HG03139 (cell line): ENCODE measurements at regions not wholly inside any gene's neighbourhood (a gene's known extent, or its start where the extent isn't known, plus 50 kb on each side); places are given as distances from the start of the nearest gene placed in this dataset.

Experiments used
- ATAC-seq: cut with Tn5 transposase; IDR thresholded peaks from one replicate; pipeline ENCODE4 v1.9.1; 2021; ENCODE audit not compliant: unreplicated experiment

GRCh38 chr9:13990994-13991393, 322.9 kb downstream of the NFIB start:
- ATAC-seq = no peak

GRCh38 chr9:13990331-13990730, 323.6 kb downstream of the NFIB start:
- ATAC-seq = no peak

GRCh38 chr9:13988944-13989343, 325.0 kb downstream of the NFIB start:
- no peak for ATAC-seq

GRCh38 chr9:13983607-13984006, 330.3 kb downstream of the NFIB start:
- ATAC-seq = no peak

- ATAC-seq = no peak
Measured at GRCh38 chr9:13979941-13980318, 334.0 kb downstream of the NFIB start.

GRCh38 chr9:13975611-13976290, 338.2 kb downstream of the NFIB start:
- ATAC-seq = no peak

GRCh38 chr9:13974891-13975290, 339.1 kb downstream of the NFIB start:
- no peak for ATAC-seq

- ATAC-seq = no peak
Measured at GRCh38 chr9:13971966-13972655, 341.8 kb downstream of the NFIB start.

GRCh38 chr9:13971415-13971814, 342.5 kb downstream of the NFIB start:
- no peak for ATAC-seq

GRCh38 chr9:13970426-13970825, 343.5 kb downstream of the NFIB start:
- ATAC-seq = no peak

- ATAC-seq = no peak
Measured at GRCh38 chr9:13970018-13970417, 343.9 kb downstream of the NFIB start.

- ATAC-seq = no peak
Measured at GRCh38 chr9:13967438-13967837, 346.5 kb downstream of the NFIB start.

- no peak for ATAC-seq
Measured at GRCh38 chr9:13967011-13967410, 346.9 kb downstream of the NFIB start.

GRCh38 chr9:13963005-13963653, 350.8 kb downstream of the NFIB start:
- no peak for ATAC-seq

GRCh38 chr9:13962006-13962405, 351.9 kb downstream of the NFIB start:
- ATAC-seq = no peak

- no peak for ATAC-seq
Measured at GRCh38 chr9:13960011-13960765, 353.8 kb downstream of the NFIB start.

- ATAC-seq = no peak
Measured at GRCh38 chr9:13958672-13959071, 355.3 kb downstream of the NFIB start.

- ATAC-seq = no peak
Measured at GRCh38 chr9:13957089-13957488, 356.9 kb downstream of the NFIB start.

- ATAC-seq = no peak
Measured at GRCh38 chr9:13956107-13956506, 357.8 kb downstream of the NFIB start.

- no peak for ATAC-seq
Measured at GRCh38 chr9:13952906-13953305, 361.0 kb downstream of the NFIB start.

GRCh38 chr9:13948037-13948436, 365.9 kb downstream of the NFIB start:
- ATAC-seq = no peak

- no peak for ATAC-seq
Measured at GRCh38 chr9:13943176-13943575, 370.8 kb downstream of the NFIB start.
